ENCODE measurements at regions not wholly inside any gene's neighbourhood (a gene's known extent, or its start where the extent isn't known, plus 50 kb on each side); places are given as distances from the start of the nearest gene placed in this dataset.
A peak's percentile ranks its signal among the peaks of the same experiment; 100 is the strongest.

DNA sequence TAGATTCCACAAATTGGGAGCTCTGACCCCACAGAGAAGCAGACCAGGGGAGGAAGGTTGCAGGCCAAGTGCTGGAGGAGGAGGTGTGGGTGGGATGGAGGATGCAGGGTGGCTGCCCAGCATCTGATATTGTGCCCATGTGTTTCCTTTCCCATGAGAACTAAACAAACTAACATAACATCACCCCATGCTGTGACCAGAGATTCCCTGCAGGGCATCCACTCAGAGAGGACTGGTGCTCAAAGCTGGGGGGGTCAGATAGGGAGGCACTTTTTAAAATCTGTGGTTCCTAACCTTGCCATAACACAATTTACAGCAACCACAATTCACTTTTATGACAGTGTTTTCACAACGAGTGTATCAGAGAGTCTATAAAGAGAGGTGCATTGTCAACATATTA, 1277.6 kb downstream of the AACS start:
- no peak for DNase-seq

- no peak for DNase-seq
Observed at GRCh38 chr12:126343321-126343720, 1278.1 kb downstream of the AACS start.

GRCh38 chr12:126346087-126346486, 1280.9 kb downstream of the AACS start:
- DNase-seq, result no peak

- no peak for DNase-seq
Observed at GRCh38 chr12:126347421-126347820, 1282.2 kb downstream of the AACS start.

GRCh38 chr12:126349383-126349782, 1284.1 kb downstream of the AACS start:
- no peak for DNase-seq

DNA sequence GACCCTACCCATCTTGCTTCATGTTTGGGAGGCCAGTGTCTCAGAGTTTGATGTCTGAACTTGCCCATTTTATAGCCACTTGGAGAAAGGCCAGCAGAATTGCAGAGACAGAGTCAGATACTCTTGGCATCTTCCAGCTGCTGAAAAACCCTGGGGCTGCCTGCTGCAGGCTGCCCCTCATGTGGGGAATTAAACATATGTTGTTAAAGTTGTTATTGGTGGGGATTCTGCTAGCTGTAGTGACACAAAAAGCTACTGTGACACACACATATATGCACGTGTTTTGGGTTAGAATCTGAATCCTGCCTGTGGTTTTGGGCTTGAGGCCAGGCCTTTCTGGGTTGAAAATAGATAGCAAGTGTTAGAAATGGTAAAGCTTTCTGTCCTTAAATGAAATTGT, 1288.4 kb downstream of the AACS start:
- no peak for DNase-seq

DNA sequence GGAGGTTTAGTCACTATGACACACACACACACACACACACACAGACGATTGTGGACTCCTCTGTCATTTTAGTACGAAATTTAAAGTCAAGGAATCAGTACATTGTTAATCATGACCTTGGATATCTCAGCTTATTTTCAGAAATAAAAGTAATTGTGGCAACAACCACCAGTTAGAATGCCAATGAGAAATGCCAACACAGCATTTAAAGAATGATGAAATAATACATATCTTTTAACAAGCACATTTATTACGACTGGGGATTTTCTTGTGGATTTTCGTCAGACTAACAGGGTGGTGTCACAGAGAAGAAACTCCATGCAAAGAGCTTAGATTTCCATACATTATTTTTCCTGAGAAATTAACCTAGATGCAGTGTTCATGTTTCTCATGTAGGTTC, 1289.4 kb downstream of the AACS start:
- DNase-seq, result no peak

DNA sequence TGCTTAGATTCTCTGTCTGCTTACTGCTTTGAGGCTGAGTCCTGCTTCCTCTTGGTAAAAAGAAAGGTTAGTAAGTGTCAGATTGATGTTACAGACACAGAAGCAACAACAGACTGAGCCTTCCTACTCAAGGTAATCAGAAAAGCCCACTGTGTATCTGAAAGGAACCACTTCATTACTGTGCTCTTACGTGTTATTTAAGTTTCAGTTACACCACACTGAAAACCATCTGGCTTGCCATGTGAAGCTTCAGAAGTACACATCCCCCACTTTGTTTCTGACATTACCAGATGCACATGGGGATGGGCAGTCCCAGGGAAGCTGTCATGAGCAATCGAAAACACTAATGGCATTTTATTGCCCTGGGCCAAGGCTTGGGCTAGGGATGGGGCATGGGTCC, 1290.1 kb downstream of the AACS start:
- no peak for DNase-seq

GRCh38 chr12:126358806-126359205, 1293.6 kb downstream of the AACS start:
- DNase-seq, result no peak

- DNase-seq, result no peak
Observed at GRCh38 chr12:126359216-126359615, 1294.0 kb downstream of the AACS start.

DNA sequence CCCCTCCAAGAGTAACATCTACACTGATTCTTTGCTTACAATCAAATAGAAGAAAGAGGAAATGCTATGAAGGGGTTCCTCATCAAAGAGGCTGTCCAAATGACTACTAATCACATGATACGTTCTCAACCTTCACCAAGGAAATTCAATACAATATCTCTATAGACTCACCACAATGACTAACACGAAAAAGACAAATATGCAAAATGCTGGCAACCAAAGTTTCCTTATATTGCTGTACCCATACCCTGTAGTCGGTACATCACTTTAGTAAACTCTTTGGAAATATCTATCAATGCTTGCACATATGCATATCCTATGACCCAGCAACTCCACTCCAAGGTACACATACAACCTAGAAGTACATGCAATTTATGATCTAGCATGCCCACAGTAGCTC, 1296.6 kb downstream of the AACS start:
- DNase-seq, result no peak

DNA sequence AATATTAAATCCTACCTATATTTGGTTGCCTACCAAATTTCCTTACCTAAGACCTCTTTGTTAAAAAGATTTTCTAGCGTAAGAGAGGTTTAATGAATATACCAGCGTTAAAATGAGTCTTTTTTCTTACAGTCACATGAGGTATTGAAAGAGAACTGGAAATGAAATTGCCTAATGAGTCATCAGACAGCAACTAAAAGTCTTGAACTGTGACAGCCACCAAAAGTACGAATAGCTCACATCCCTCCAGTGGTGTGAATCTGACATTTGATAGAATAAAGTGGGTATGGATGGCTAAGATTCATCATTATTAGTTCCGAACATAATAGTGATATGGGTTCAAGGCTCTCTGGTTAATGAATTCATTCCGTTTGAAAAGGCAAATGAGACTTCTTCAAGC, 1297.3 kb downstream of the AACS start:
- no peak for DNase-seq

DNA sequence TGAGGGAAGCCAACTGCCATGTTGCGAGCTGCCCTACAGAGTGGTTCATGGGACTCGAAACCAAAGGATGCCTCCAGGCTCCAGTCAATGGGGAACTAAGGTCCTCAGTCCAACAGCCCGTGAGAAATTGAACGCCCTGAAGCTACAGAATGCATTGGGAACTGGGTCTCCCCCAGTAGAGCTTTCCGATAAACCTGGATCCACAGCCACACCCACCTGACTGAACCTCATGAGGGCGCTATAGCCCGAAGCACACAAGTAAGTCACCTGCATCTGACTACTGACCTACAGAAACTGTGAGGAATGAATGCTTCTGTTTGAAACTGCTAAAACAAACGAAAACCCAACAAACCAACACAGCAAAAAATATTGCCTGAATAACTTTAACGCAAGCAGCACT, 1297.7 kb downstream of the AACS start:
- DNase-seq, result no peak

- DNase-seq, result no peak
Observed at GRCh38 chr12:126369487-126370463, 1304.5 kb downstream of the AACS start.

DNA sequence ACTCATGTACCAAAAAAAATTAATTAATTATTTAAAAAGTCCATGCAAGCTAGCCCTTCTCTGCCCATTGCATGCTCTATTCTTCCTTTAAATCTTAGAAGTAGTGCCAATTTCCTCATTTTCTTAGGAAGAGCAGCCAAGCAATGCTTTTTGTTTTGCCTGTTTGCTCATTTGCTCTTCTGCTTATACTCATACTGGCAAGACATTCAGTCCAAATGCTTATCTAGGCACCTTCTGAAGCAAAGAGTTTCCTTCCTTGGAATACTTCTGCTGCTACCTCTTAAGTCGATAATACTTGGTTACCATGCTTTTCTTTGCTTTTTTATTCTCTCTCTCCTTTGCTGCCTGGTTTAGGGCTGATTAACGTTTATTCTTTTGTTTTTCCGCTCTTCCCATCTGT, 1318.3 kb downstream of the AACS start:
- DNase-seq, result no peak

- DNase-seq, result peak; percentile 89
Observed at GRCh38 chr12:126384026-126384564, 1318.9 kb downstream of the AACS start.

DNA sequence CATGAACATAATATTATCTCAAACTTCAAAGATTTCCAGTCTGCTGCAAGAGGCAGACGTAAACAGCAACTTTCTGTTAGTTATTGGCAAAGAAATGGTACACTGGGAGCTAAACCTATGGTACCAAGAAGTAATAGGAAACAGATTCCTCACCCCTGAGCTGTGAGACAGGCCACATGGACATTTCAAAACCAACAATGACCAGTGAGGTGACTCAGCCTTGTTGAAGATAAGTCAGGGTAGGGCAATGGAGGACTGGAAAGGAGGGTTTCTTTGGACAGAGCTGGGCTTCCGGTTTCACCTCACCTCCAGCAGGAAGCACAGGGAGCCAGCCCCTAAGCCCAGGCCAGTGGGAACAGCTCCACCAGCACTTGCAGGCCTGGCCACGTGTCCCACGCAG, 1320.5 kb downstream of the AACS start:
- DNase-seq, result no peak

- DNase-seq, result peak; percentile 13
Observed at GRCh38 chr12:126389220-126389841, 1324.1 kb downstream of the AACS start.

DNA sequence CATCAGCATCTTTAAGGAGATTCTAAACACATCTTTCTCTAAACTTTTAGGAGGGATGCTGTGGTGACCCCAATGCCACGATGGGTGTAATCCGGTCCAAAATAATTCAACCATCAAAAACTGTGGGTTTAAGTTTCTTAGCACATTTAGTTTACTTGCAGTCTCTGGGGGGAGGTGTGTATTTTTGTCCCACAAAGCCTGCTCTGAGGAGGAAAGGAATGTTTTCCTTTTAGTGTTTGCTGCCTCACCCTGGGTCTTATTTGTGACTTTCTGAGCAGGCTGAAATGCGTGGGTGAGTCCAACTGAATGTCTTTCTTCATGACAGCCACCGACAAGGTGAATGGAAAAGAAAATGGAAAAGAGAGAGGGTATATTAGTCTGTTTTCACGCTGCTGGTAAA, 1324.7 kb downstream of the AACS start:
- no peak for DNase-seq

DNA sequence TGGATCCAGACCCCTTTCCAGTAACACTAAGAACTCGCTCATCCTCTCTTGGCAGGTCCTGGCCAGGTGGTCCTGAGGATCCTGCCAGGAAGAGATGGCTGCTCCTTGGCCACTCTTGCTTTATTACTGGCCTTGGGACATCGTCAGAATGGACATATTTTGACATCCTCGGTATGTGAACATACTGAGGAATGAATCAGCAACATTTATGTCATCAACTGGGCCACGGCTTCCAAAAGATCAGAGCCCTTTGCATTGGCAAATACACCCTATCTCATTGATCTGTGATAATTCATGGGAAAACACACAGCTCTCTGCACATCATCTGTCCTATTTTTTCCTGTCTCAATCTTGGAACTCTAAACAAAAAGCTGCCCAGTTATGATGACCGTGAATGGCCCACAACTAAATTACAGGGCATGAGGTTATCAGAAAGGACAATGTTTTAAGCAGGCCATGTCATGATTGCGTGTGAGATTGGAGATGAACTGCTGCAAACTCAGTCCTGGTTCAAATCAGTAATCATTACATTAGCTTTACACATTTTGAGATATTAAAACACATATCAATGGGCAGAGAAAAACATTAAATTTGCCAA, 1325.8 kb downstream of the AACS start:
- DNase-seq, result no peak

- DNase-seq, result no peak
Observed at GRCh38 chr12:126396536-126396935, 1331.3 kb downstream of the AACS start.

DNA sequence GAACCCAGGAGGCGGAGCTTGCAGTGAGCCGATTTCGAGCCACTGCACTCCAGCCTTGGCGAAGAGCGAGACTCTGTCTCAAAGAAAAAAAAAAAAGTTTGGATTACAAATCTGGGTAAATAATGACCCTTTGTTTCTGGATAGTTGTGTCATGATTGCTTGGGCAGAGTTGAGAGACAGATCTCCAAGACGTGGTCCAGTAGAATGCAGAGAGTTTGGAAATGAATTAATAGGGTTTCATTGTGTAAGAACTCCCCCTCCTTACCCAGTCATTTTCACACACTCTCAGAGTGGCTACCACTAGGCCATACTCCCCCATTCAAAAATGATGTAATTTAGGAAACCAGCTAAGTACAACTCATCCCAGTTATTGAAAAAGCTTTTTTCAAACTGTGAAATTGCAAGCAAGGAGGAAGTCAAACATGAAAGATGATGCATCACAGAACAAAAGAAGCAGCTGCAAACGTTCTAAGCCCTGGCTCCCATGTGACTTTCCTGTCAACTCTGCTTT, 1331.9 kb downstream of the AACS start:
- DNase-seq, result no peak

GRCh38 chr12:126397660-126398059, 1332.4 kb downstream of the AACS start:
- no peak for DNase-seq

DNA sequence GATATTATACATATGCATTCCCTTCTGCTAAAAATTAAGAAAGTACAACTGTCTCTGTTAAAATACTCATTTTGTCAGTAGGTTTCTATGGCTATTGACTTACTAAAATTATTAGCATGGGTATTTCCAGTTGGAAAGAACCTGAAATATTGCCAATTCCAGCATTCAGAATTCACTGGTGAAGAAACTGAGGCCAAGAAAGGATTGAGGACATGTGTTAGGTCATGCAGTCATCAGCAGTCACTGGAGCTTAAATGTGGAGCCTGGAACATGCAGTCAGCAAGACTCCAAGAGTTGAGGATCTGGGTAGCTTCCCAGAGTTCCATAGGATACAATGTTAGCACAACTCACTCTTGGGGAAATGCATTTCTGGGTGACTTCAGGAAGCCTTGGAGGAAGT, 1335.6 kb downstream of the AACS start:
- DNase-seq, result no peak

Measured in NCI-H1105 (cell line).